GM19043 (cell line): ENCODE measurements at regions not wholly inside any gene's neighbourhood (a gene's known extent, or its start where the extent isn't known, plus 50 kb on each side); places are given as distances from the start of the nearest gene placed in this dataset.

Source experiments
- ATAC-seq: cut with Tn5 transposase; IDR thresholded peaks from one replicate; pipeline ENCODE4 v1.9.1; 2021; ENCODE audit warnings: low read depth; ENCODE audit not compliant: unreplicated experiment

DNA sequence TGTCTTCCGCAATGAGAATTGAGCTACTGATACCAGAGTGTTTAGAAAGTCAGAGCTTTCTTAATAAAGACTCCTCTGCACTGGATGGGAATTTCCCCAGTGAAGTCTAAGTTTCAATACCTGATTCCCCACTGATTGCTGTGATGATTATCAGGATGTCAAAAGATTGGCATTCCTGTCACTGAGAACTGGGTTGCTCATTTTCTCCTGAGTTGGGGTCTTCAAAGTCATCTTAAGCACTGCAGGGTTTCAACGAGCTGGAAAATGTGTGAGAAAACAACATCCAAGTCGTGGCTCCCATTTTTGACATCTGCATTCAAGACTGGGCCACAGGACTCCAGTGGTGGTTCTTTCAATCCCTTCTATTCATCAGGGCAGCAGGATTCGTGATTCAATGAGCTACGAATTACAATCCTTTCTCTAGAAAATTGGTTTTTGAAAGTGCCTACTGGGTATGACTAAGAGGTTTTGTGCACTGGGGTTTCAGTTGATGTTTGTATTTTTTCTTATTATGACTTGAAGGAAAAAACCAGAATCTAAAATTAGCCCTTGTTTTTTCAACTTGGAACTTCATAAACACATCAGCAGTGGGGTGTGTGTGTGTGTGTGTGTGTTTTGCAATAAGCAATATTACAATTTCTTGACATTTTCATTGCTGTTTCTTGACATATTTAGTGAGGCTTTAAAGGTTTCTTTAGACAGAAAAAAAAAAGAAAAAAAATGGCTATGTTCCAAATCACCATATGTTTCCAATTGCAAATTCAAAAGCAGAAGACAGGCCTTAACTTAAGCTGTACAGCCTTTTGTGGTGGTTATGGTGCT is 233.0 kb downstream of the FAM76B start:
- peak; percentile 67 for ATAC-seq

DNA sequence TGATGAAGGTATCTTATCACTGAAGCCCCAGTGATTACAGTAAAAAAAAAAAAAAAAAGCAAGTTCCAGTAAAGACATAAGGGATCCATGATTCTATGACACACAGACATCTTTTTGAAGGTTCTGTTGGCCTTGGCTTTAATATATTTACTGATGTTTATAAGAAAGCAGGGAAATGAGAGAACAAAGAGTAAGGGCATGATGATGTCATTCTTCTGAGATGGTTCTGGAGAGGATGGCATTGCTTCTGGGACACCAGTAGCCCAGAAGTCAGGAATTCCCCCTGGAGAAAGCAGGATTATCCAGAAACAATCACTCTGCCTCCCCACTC is 233.6 kb downstream of the FAM76B start:
- ATAC-seq: no peak

DNA sequence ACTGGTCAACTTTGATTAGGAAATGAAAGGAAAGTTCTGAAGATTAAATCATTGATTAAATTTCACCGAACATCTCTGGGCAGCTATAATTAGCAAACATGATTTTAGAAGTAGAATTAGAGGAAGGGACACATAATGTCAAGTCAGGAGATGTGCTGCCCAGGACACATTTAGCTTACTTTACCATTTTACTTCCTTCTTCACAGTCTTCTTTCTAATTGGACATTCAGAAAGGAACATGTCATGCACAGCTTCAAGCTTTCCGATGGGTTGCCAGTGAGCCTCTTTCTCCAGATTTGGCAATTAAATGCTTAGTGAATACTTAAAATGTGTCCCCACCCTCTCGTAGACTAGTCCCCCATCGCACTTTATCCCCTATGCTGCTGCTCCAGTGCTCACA is 234.7 kb downstream of the FAM76B start:
- no peak for ATAC-seq

DNA sequence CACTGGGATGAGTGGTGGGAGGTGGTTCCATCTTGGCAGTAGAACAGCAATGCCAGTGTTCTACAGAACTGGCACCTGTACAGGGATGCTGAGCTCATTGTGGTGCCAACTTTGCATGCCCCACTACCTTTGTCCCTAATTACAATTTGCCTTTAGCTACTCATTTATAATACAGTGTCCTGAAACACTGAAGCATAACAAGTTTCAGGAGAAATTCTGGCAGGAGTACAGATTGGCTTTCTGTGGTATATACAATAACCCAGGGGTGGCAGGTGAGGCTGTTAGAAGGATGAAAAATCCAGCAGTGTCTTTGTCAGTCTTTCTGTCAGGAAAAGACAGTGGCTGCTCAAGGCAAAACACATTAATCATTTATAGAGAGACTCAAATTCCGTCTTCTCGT is 240.3 kb downstream of the FAM76B start:
- ATAC-seq: no peak

DNA sequence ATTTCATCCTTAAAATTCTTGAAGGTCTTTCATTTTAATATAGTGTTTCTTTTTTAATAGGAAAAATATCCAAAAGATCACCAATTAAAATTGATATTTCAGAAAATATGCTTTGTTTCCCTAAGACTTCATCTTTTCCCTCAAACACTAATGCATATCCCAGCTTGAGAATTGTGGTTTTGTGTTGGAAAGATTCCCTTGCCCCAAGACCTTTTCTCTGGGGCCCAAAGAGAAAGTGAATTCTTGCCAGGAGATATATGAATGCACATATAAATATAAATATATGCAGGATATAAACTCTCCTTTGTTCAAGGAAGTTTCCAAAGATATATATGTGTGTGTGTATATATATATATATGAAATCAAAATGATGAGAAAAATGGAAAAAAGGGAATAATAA is 241.2 kb downstream of the FAM76B start:
- no peak for ATAC-seq

DNA sequence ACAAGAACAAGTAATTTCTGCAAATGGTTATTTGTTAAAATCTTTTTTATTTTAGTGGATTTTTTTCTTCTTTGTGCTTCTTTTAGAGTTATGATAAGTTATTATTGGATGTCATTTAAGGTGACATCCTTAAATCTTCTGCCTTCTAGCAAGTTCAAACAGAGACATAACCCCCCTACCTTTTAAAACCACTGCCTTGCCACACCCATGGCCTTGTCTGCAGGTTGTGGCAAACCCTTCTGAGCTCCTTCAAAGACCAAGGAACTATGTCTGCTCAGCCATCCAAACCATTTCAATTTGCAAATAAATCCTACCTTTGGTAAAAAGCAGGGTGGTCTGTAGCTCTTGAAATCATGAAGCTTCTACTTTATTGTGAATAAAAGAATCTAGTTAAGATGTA is 241.6 kb downstream of the FAM76B start:
- no peak for ATAC-seq

DNA sequence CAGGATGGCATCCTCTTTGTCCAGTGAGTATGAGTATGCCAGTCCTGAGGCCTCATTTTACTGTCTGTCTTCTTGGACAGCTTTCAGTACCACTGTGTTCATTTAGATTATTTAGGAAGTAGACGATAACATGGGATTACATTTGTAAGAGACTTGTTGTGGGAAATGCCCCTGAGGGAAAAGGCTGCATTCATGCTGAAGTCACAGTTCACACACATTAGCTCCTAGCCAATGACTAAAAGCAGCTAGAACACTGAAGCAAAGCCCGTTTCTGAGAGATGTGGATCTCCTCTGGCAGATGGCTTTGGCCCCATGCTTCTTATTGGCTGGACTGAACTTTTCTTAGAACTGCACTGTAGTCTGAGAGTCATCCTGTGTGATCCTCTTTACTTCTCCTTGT is 242.4 kb downstream of the FAM76B start:
- no peak for ATAC-seq

DNA sequence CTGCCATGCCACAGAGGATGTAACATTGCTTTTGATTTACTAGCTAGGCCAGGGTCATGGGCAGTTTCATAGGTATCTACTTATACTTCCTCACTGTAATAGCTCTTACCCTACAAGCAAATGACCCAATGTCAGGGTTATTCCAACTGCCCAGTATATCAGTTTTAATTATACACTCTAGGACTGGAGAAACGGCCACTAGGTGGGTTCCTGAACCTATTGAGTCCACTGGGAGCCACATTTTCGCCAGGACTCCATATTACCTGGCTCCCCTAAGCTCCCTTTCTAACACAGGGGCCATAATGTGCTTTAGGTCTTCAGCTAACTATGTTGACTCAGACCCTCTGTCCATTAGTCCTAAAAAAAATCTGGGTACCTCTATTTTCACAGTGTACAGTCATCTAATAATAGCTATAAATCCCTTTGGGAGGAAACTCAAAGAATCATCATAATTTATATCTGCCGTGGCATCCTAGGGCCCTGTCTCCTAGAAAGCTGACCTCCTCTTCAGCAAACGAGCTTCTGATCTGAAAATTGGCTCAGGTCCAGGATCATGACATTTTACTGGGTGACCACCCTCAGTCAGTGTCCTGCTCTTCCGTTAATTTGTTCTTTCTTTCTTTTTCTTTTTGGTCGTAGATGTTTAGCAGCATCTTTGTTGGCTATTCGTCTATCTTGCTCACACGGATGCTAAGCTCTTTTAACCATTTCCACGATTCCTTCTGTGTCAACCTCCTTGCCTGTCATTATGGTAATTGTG is 244.3 kb downstream of the FAM76B start:
- ATAC-seq: no peak

DNA sequence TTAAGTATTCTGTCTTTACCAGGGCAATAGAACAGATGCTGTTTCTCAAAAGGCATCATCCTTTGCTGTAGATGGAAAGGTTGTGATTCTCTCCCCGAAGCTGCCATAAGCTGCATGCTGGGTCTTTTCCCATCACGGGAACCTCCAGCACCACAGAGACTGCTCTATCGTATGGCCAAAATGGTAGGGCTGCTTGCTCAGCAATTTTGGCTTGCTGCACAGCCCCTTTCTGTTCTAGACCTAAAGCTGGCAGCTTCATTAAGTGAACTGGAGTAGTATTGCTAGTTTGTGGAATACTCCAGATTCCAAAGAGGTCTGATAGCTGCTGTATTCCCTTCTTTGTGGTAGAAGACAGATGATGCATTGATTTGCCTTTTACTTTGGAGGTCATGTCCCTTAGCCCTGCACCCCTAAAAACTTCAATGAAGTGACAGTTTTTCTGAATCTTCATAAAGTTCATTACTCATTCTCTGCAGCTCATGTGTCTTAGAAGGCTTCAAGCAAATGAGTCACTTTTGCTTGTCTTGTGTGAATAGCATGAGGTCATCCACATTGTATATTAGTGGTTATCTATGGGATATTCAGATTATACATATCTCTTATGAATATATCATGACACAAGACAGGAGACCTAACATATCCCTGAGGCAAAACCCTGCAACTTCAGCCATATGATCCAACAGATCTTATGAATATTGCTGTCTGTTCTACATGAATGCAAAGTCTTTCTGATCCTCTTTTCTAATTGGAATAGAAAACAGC is 245.3 kb downstream of the FAM76B start:
- no peak for ATAC-seq

DNA sequence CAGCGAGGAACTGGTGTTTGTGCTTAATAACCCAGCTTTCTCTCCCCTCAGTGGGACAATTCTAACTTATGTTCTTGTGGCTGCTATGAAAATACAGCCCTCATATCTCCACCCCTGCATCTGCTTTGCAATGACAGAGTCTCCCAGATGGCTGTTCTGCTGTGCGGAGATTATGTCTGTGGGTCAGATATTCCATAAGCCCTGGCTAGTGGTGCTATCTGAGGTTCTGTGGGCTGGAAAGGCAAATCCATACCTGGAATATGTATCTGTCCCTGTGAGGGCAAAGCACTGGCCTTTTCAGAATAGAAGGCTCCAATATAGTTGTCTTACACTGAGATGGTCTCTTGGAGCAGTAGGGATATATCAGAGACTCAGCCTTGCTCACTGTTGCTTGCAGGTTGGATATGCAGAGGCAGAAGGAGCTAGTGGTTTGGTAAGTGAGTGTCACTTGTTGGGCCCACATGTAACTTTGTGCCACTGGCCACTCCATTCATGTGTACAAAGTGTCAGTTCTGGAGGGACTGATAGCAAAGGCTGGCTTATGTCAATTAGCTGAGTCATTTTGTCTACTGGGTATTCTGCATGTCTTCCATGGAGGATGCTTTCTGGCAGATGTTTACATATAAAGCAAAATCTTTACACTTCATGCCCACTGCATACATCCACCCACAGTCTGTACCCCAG is 246.6 kb downstream of the FAM76B start:
- no peak for ATAC-seq

DNA sequence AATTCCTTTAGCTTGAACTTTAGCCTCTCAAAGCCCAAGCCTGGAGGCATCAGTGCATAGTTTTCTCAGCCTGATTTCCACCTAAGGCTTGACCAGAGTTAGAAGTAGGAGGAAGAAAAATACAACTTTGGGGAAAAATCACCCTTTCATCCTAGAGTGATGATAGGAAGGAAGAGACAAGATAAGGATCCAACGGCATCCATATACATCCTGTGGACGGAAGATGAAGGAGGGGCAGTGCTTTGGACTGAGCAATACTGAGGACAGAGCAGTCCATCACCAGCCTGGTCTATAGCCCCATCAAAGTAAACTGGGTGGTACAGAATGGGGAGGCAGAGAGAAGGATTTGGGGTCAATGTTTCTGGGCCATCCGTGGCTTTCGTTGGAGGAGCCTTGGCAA is 247.9 kb downstream of the FAM76B start:
- ATAC-seq: no peak

DNA sequence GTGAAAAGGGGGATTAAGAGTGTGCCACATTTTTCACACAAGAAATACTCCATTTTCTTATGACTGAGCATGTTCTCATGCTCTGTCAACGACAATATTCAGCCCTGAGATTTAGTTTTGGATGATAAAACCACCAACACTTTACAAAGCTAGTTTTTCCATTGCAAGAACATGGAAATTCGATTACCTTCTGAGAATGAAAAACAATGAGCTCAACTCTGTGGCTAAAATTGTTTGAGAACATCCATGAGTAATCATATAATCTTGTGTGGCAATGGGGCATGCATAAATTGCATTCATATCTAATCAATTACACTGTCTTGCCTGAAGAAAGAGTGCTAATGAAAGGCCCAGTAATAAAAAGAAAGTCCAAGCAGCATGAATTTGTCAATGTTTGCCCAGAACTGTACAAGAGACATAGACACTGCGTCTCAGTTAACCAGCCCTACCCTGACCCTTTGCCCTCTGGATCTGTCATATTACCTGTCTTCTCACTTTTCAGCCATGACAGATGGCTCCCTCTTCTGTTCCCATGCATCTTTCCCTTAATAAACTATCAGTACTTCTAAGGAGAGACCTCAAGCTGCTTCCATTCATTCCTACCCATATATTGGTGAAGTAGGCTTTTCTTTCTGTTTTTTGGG is 253.4 kb downstream of the FAM76B start:
- ATAC-seq: no peak

DNA sequence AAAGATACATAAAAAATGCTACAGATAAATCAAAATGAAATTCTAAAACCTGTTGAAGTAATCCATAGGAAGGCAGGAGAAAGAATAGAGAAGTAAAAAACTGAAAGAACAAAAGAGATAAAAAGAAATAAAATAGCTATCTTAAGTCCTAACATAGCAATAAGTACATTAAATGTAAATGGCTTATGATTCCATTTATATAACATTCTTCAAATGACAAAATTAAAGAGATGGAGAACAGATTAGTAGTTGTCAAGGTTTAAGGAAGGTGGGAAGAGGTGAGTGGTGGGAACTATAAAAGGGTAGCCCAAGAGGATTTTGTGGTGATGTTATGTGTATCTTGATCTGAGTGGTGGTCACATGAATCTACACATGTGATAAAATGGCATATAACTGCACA is 254.8 kb downstream of the FAM76B start:
- ATAC-seq: no peak

DNA sequence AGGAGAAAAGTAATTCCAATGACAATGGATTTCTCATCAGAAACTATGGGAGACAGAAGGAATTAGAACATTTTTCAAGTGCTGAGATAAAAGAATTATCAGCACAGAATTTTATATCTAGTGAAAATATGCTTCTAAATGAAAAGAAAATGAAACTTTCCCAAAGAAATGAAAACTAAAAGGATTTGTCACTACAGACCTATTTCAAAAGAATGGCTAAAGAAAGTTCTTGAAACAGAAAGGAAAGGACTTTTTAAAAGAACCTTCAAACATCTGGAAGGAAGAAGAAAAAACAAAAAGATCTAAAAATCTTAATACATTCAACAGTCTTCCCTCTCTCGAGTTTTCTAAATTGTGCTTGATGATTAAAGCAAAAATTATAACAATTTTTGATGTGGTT is 255.4 kb downstream of the FAM76B start:
- ATAC-seq: no peak

DNA sequence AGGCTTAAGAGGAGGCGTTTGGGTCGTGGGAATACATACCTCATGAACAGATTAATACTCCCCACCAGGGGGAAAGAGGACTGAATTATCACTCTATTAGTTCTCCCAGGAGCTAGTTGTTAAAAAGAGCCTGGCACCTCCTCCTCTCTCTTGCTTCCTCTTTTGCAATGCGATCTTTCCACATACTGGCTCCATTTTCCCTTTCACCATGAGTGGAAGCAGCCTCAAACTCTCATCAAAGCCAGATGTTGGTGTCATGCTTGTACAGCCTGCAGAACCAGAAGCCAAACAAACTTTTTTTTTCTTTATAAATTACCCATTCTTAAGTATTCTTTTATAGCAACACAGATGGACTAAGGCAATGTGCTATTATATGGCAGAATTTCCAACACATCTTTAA is 258.5 kb downstream of the FAM76B start:
- no peak for ATAC-seq

DNA sequence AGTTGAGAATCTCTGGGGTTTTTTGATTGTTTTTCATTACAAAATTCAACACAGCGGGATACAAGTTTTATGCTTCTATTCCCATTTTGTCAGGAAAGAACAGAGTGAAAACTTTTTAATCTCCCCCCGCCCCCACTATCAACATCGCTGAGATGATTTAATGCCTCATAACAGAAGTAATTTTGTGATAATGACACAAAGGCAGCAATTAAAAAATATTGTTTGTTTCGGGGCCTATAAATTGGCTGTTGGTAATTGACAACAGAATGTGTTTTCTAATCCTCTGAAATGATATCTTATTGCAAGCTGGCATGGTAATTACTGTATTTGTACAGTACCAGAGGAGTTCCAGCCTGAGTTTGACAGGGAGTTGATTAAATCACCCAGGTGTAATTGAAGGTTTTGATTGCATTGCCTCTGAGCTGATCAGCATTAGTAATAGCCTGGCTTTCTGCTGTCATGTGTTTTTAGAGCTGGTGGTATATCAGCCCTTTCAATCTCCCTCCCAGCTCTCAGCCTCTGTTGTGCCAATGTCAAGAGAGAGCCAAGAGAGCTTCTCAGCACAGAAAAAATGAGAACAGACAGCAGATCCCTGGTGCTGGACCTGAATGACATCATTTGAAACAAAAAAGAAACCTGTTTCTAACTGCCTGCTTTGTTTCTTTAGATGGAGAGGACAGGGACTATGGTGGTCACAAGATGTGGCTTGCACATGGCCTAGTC is 265.1 kb downstream of the FAM76B start:
- ATAC-seq: no peak

DNA sequence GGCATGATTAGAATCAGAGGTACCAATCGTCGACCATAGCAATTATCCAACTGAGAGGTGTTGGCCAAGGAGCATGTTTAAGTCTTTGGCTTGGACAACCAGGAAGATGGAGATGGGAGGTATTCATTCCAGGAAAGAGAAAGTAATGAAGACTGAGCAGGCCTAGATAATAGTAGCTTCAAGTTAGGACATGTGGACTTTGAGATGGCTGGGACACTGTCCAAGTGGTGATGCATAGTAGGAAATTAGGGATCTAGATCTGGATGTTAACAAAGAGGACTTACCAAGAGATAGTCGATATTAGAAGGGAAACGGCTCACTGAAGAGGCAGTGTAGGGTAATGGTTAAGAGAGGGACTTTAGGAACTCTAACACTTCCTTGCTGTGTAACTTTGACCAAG is 266.7 kb downstream of the FAM76B start:
- no peak for ATAC-seq

DNA sequence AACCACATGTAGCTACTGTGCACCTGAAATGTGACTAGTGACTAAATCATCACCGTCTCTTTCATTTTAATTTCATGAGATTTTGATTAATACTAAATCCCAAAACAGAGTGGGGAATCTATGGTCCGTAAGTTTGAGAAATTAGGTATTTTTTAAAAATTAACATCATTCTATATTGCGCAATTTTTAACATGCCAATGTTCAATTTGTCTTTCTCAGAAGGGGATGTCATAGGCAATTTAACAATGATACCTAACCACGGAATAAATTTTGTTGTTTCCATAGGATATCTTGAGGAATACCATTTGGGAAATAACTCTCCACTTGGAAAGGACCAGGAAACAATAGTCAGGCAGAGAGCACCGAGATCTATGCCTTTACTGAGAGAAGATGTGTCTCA is 267.7 kb downstream of the FAM76B start:
- no peak for ATAC-seq

DNA sequence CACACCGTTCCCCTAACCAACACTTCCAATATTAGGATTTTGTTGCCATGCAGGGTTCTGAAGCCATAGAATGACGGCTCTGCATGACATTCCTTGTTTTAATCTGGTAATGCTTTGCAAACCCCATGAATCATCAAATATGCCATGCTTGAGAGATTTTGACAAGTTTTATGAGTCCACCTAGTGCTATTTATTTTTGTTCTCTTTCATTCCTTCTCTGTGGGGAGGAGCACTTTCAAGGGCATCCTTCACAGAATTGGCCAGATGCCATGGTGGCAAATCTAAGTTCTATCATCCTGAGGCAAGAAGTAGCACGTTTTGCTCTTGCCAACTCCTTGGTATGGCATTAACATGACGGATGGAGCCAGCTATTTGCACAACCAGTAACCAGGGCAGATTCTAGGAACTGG is 268.4 kb downstream of the FAM76B start:
- no peak for ATAC-seq
